NCI-H1092 treated with DMSO at 0.1 percent for 48 hours (cell line): ENCODE measurements at regions not wholly inside any gene's neighbourhood (a gene's known extent, or its start where the extent isn't known, plus 50 kb on each side); places are given as distances from the start of the nearest gene placed in this dataset.

ENCODE experiments used
- DNase-seq: peaks from one replicate; lab custom pipeline; 2025; lab: John Stamatoyannopoulos, UW

- no peak for DNase-seq
Observed at GRCh38 chr2:129436809-129437208, 542.7 kb upstream of the RAB6C start.

- no peak for DNase-seq
Observed at GRCh38 chr2:129437725-129438124, 541.7 kb upstream of the RAB6C start.

- no peak for DNase-seq
Observed at GRCh38 chr2:129438501-129439057, 540.9 kb upstream of the RAB6C start.

- DNase-seq: no peak
Observed at GRCh38 chr2:129439406-129440302, 539.8 kb upstream of the RAB6C start.

GRCh38 chr2:129441610-129442009 lies 537.9 kb upstream of the RAB6C start:
- no peak for DNase-seq

- DNase-seq: no peak
Observed at GRCh38 chr2:129443235-129443864, 536.1 kb upstream of the RAB6C start.

GRCh38 chr2:129443865-129444739 lies 535.4 kb upstream of the RAB6C start:
- no peak for DNase-seq

- DNase-seq: no peak
Observed at GRCh38 chr2:129444751-129445150, 534.7 kb upstream of the RAB6C start.

- no peak for DNase-seq
Observed at GRCh38 chr2:129456691-129457090, 522.8 kb upstream of the RAB6C start.

- DNase-seq: no peak
Observed at GRCh38 chr2:129457277-129457818, 522.1 kb upstream of the RAB6C start.

GRCh38 chr2:129458006-129458405 lies 521.5 kb upstream of the RAB6C start:
- DNase-seq: no peak

- DNase-seq: no peak
Observed at GRCh38 chr2:129458436-129458835, 521.0 kb upstream of the RAB6C start.

- no peak for DNase-seq
Observed at GRCh38 chr2:129459200-129459876, 520.1 kb upstream of the RAB6C start.

GRCh38 chr2:129459881-129460280 lies 519.6 kb upstream of the RAB6C start:
- DNase-seq: no peak

- DNase-seq: no peak
Observed at GRCh38 chr2:129460299-129461198, 518.9 kb upstream of the RAB6C start.

- DNase-seq: no peak
Observed at GRCh38 chr2:129462349-129462748, 517.1 kb upstream of the RAB6C start.

- no peak for DNase-seq
Observed at GRCh38 chr2:129462967-129463366, 516.5 kb upstream of the RAB6C start.

GRCh38 chr2:129464036-129464435 lies 515.4 kb upstream of the RAB6C start:
- DNase-seq: no peak

- no peak for DNase-seq
Observed at GRCh38 chr2:129464631-129465030, 514.8 kb upstream of the RAB6C start.

- DNase-seq: no peak
Observed at GRCh38 chr2:129465045-129465444, 514.4 kb upstream of the RAB6C start.
